HepG2 (cell line): ENCODE measurements at regions not wholly inside any gene's neighbourhood (a gene's known extent, or its start where the extent isn't known, plus 50 kb on each side); places are given as distances from the start of the nearest gene placed in this dataset.

ENCODE experiments used
- ATAC-seq: fragments of 200-7000 bp; cut with Tn5 transposase; 3 replicates; pipeline ENCODE4 v1.9.1; 2020; ENCODE audit warnings: mild to moderate bottlenecking, moderate library complexity
- BruUV-seq: library from RNA; stranded (reverse); fragments of 400-500 nt; replicated peaks from 2 replicates; lab custom pipeline; 2021; lab: Mats Ljungman, UMichigan
- CTCF ChIA-PET: fragments of 300-600 bp; formaldehyde crosslinking; extraction: SDS; loops from one replicate; lab custom pipeline; 2021; ENCODE audit warnings: low total read pairs, inconsistent platforms, low intra/inter-chr PET ratio; lab: Yijun Ruan, JAX
- POLR2A ChIA-PET: fragments of 350-600 bp; sonication (Branson Sonifier 250); formaldehyde crosslinking; loops from one replicate; lab custom pipeline; 2020; ENCODE audit warnings: antibody characterized with exemption, inconsistent platforms; lab: Yijun Ruan, JAX
- DNase-seq: peaks from one replicate; pipeline ENCODE4 v3.0.0-alpha.2; 2015; ENCODE audit warnings: low spot score
- FAIRE-seq: peaks from 3 replicates; lab custom pipeline; 2011; peaks lifted over from hg19 to GRCh38; lab: Jason Lieb, UNC
- H2AFZ ChIP-seq: one replicate; pipeline ENCODE4 v1.6.1; 2011; ENCODE audit warnings: low read length, inconsistent platforms
- H3K27ac ChIP-seq: fragments of 300-600 bp; 3 replicates; pipeline ENCODE4 v1.8.0; 2011; ENCODE audit warnings: mixed run types, mild to moderate bottlenecking, mixed read lengths, low read length, inconsistent platforms; ENCODE audit not compliant: insufficient read depth; ENCODE audit errors: extremely low read length
- H3K27me3 ChIP-seq, 2 experiments: fragments of 200-600 bp in 1 of 2; 2 replicates in 1 of 2; 3 replicates in 1 of 2; pipeline versions ENCODE4 v1.6.0 to v1.8.0; 2011; ENCODE audit warnings: low read length in 2 of 2, mild to moderate bottlenecking in 2 of 2, moderate library complexity in 2 of 2, inconsistent platforms in 1 of 2; ENCODE audit not compliant: insufficient read depth in 2 of 2, control insufficient read depth in 1 of 2
- H3K36me3 ChIP-seq, 2 experiments: fragments of 200-600 bp in 1 of 2; replicated peaks in 1 of 2; 2 replicates in 1 of 2; 3 replicates in 1 of 2; pipeline versions ENCODE4 v1.5.1 to v1.8.0; 2011; ENCODE audit warnings: low read length in 2 of 2, inconsistent platforms in 1 of 2; ENCODE audit not compliant: insufficient read depth in 2 of 2, control insufficient read depth in 1 of 2
- H3K4me1 ChIP-seq: 2 replicates; pipeline ENCODE4 v1.5.1; 2012; ENCODE audit warnings: low read length, inconsistent platforms; ENCODE audit not compliant: insufficient read depth
- H3K4me2 ChIP-seq: 2 replicates; pipeline ENCODE4 v1.6.0; 2011; ENCODE audit warnings: low read depth, low read length, inconsistent platforms
- H3K4me3 ChIP-seq, 3 experiments: fragments of 200-600 bp in 1 of 3; sonication (generic), shearing (Covaris generic) in 1 of 3; replicated peaks in 1 of 3; 2 replicates each; pipeline ENCODE4 v1.5.1; 2011 to 2016; ENCODE audit warnings: low read length in 3 of 3, inconsistent platforms in 2 of 3, low read depth in 2 of 3, mild to moderate bottlenecking in 2 of 3, control low read depth in 1 of 3, mixed read lengths in 1 of 3; ENCODE audit not compliant: insufficient read depth in 1 of 3
- H3K79me2 ChIP-seq: one replicate; pipeline ENCODE4 v1.6.1; 2011; ENCODE audit warnings: low read length, inconsistent platforms; ENCODE audit not compliant: insufficient read depth
- H3K9ac ChIP-seq: 2 replicates; pipeline ENCODE4 v1.6.0; 2011; ENCODE audit warnings: mild to moderate bottlenecking, low read depth, low read length, inconsistent platforms; ENCODE audit not compliant: insufficient read depth
- H3K9me3 ChIP-seq: 2 replicates; pipeline ENCODE4 v1.5.1; 2012; ENCODE audit warnings: mild to moderate bottlenecking, low read length
- H4K20me1 ChIP-seq: 2 replicates; pipeline ENCODE4 v1.6.0; 2011; ENCODE audit warnings: inconsistent platforms, mild to moderate bottlenecking, low read length, moderate library complexity; ENCODE audit not compliant: insufficient read depth
- ARNTL ChIP-seq: sonication (generic); formaldehyde crosslinking; IDR thresholded peaks from 2 replicates; pipeline ENCODE4 v1.4.0; 2020; ENCODE audit warnings: mild to moderate bottlenecking, missing genetic modification reagents
- CENPX ChIP-seq: sonication (generic); formaldehyde crosslinking; IDR thresholded peaks from 2 replicates; pipeline ENCODE4 v1.9.0; 2021; ENCODE audit warnings: mild to moderate bottlenecking, missing genetic modification reagents, moderate library complexity
- JARID2 ChIP-seq: sonication (generic); formaldehyde crosslinking; IDR thresholded peaks from 2 replicates; pipeline ENCODE4 v1.8.1; 2023; ENCODE audit warnings: missing genetic modification reagents, inconsistent platforms; ENCODE audit not compliant: insufficient replicate concordance
- TMF1 ChIP-seq: sonication (generic); formaldehyde crosslinking; IDR thresholded peaks from 2 replicates; pipeline ENCODE4 v1.8.1; 2022; ENCODE audit warnings: low read depth, missing genetic modification reagents
- WIZ ChIP-seq: sonication (generic); formaldehyde crosslinking; IDR thresholded peaks from 2 replicates; pipeline ENCODE4 v1.5.1; 2020; ENCODE audit warnings: mild to moderate bottlenecking, missing genetic modification reagents
- XRCC5 ChIP-seq: fragments of 200-400 bp; formaldehyde crosslinking; optimal IDR thresholded peaks from 2 replicates; pipeline ENCODE3; 2017; ENCODE audit warnings: mild to moderate bottlenecking, low read length
- ZNF615 ChIP-seq: sonication (generic); formaldehyde crosslinking; IDR thresholded peaks from 2 replicates; pipeline ENCODE4 v1.5.0; 2020; ENCODE audit warnings: mild to moderate bottlenecking, missing genetic modification reagents, borderline replicate concordance
- ZNF619 ChIP-seq: sonication (generic); formaldehyde crosslinking; IDR thresholded peaks from 2 replicates; pipeline ENCODE4 v1.4.0; 2020; ENCODE audit warnings: mild to moderate bottlenecking, missing genetic modification reagents
- ZNF724P ChIP-seq: sonication (generic); formaldehyde crosslinking; IDR thresholded peaks from 2 replicates; pipeline ENCODE4 v1.8.0; 2022; ENCODE audit warnings: missing genetic modification reagents, borderline replicate concordance
- ZZZ3 ChIP-seq: sonication (generic); formaldehyde crosslinking; IDR thresholded peaks from 2 replicates; pipeline ENCODE4 v1.4.0; 2020; ENCODE audit warnings: missing genetic modification reagents, mild to moderate bottlenecking, borderline replicate concordance
- WGBS: methylation state at CpG from one replicate; pipeline ENCODE4 v1.1.6; 2017; ENCODE audit warnings: low lambda C conversion rate; 5-methylcytosine and 5-hydroxymethylcytosine counted together
- in situ Hi-C: cut with HindIII; loops from 2 replicates; pipeline ENCODE4 v1.10.0; 2017; ENCODE audit warnings: low pct_unique_long_range_greater_than_20kb; ENCODE audit not compliant: extremely low pct_ligation_motif_present
- intact Hi-C: fragments of 100-400 bp; cut with micrococcal nuclease; formaldehyde crosslinking; loops from one replicate; pipeline ENCODE4 v1.10.0; 2022; ENCODE audit not compliant: unreplicated experiment
- TF ChIP-seq, protein P1 (sequence below): sonication (generic); formaldehyde crosslinking; IDR thresholded peaks from 2 replicates; pipeline ENCODE4 v1.9.0; 2022; ENCODE audit warnings: missing genetic modification reagents, mild to moderate bottlenecking, borderline replicate concordance
- TF ChIP-seq, protein P2 (sequence below): IDR thresholded peaks from 2 replicates; pipeline ENCODE4 v1.6.1; 2012; ENCODE audit warnings: low read length, improper control_type of control experiment
- TF ChIP-seq, protein P3 (sequence below): sonication (generic); formaldehyde crosslinking; IDR thresholded peaks from 2 replicates; pipeline ENCODE4 v1.5.1; 2020; ENCODE audit warnings: mild to moderate bottlenecking, missing genetic modification reagents, moderate library complexity
- TF ChIP-seq, protein P4 (sequence below): sonication (generic); formaldehyde crosslinking; IDR thresholded peaks from 2 replicates; pipeline ENCODE4 v1.5.1; 2020; ENCODE audit warnings: missing genetic modification reagents, mild to moderate bottlenecking, borderline replicate concordance

DNA sequence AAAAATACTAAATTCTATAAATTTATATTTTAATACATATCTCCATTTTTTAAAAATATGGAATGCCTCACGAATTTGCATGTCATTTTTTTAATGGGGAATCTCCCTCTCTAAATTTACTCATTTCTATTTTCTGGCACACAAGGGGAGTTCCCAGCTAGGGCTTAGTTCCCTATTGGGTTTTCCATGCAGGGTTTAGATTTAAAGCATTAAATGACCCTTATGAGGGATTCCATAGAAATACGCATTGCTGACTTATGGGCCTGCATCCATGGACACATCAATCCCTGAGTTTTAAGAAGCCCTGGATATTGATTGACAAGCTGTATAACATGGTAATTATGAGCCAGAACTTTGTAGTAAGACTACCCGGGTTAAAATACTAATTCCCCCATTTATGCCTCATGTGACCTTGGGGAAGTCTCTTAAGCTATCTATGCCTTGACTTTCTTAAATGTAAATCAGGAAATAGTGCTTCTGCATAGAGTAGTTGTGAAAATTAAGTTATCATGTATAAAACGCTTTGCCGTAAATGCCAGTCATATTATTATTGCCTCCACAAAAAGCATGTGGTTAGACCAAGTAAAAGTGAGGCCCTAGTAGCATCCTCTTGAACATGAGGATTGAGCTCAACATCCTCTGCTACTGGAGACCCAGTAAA is 78.8 kb upstream of the ANKRD1 start (continued):
- TF ChIP-seq, protein P1, sequence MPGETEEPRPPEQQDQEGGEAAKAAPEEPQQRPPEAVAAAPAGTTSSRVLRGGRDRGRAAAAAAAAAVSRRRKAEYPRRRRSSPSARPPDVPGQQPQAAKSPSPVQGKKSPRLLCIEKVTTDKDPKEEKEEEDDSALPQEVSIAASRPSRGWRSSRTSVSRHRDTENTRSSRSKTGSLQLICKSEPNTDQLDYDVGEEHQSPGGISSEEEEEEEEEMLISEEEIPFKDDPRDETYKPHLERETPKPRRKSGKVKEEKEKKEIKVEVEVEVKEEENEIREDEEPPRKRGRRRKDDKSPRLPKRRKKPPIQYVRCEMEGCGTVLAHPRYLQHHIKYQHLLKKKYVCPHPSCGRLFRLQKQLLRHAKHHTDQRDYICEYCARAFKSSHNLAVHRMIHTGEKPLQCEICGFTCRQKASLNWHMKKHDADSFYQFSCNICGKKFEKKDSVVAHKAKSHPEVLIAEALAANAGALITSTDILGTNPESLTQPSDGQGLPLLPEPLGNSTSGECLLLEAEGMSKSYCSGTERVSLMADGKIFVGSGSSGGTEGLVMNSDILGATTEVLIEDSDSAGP (CRISPR knock-in tag), result no peak
- TF ChIP-seq ZNF615 (CRISPR knock-in tag) (no peak), ARNTL (CRISPR knock-in tag) (no peak), WIZ (no peak)
- TF ChIP-seq, protein P2, sequence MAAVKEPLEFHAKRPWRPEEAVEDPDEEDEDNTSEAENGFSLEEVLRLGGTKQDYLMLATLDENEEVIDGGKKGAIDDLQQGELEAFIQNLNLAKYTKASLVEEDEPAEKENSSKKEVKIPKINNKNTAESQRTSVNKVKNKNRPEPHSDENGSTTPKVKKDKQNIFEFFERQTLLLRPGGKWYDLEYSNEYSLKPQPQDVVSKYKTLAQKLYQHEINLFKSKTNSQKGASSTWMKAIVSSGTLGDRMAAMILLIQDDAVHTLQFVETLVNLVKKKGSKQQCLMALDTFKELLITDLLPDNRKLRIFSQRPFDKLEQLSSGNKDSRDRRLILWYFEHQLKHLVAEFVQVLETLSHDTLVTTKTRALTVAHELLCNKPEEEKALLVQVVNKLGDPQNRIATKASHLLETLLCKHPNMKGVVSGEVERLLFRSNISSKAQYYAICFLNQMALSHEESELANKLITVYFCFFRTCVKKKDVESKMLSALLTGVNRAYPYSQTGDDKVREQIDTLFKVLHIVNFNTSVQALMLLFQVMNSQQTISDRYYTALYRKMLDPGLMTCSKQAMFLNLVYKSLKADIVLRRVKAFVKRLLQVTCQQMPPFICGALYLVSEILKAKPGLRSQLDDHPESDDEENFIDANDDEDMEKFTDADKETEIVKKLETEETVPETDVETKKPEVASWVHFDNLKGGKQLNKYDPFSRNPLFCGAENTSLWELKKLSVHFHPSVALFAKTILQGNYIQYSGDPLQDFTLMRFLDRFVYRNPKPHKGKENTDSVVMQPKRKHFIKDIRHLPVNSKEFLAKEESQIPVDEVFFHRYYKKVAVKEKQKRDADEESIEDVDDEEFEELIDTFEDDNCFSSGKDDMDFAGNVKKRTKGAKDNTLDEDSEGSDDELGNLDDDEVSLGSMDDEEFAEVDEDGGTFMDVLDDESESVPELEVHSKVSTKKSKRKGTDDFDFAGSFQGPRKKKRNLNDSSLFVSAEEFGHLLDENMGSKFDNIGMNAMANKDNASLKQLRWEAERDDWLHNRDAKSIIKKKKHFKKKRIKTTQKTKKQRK, result no peak

DNA sequence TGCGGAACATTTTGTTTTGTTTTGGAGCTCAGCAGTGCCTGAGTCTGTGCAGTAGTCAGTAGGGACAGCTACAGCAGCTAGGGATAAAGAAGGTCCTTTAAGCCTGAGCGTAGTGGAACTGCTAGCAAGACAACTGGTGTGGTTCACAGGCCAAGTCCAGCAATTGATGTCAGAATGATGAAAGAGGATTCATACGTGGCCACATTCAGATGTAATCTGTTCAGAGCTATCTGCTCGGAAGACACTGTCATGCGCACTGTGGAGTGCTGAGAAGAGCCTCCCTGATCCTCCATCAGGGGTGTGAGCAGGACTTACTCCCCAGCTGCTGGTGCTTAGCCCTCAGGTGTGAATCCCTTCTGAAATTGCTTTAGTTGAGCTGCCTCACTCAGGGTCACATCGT is 79.6 kb upstream of the ANKRD1 start:
- DNase-seq (no peak), ATAC-seq (no peak), FAIRE-seq (no peak)
- Histone ChIP-seq H3K9me3 (no peaks in the 10 kb centered on the region), H3K27ac (no peak overlapping the region), H3K79me2 (no peaks in the 10 kb centered on the region), H3K9ac (no peak overlapping the region), H3K4me2 (no peak overlapping the region), H3K27me3 (no peaks in the 10 kb centered on the region), H2AFZ (no peak overlapping the region), H4K20me1 (no peaks in the 10 kb centered on the region), H3K4me1 (peaks cover 14% of the 10 kb centered on the region), H3K36me3 (no peaks in the 10 kb centered on the region), H3K4me3 (no peak overlapping the region)
- ChIA-PET CTCF (no interaction called here), POLR2A (no interaction called here)
- no TSS peak for BruUV-seq
- whole genome bisulfite sequencing, result 68% methylated on average over 5 of the region's 6 CpGs
- in situ Hi-C loops, result no loop called here
- intact Hi-C loops, result no loop called here
- TF ChIP-seq XRCC5, result no peak
- TF ChIP-seq, protein P3, sequence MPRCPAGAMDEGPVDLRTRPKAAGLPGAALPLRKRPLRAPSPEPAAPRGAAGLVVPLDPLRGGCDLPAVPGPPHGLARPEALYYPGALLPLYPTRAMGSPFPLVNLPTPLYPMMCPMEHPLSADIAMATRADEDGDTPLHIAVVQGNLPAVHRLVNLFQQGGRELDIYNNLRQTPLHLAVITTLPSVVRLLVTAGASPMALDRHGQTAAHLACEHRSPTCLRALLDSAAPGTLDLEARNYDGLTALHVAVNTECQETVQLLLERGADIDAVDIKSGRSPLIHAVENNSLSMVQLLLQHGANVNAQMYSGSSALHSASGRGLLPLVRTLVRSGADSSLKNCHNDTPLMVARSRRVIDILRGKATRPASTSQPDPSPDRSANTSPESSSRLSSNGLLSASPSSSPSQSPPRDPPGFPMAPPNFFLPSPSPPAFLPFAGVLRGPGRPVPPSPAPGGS (CRISPR knock-in tag), result no peak
- no peak for TF ChIP-seq TMF1 (CRISPR knock-in tag)
- no peak for TF ChIP-seq ZNF724P
- no peak for TF ChIP-seq ZZZ3
- no peak for TF ChIP-seq ZNF619 (CRISPR knock-in tag)
- TF ChIP-seq CENPX (CRISPR knock-in tag), result no peak
- no peak for TF ChIP-seq JARID2 (CRISPR knock-in tag)
- TF ChIP-seq, protein P4, sequence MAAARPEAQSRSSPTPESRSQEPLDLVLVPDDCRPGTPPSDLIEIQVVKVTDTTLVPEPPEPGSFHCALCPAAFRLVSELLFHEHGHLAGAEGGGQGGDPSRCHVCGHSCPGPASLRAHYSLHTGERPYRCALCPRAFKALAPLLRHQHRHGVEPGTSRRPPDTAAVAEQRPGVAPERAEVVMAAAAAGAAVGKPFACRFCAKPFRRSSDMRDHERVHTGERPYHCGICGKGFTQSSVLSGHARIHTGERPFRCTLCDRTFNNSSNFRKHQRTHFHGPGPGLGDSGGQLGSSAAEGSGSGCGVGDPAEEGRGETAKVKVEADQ (CRISPR knock-in tag), result no peak
